Right ventricle myocardium superior (tissue), 1 donor: ENCODE measurements at regions not wholly inside any gene's neighbourhood (a gene's known extent, or its start where the extent isn't known, plus 50 kb on each side); places are given as distances from the start of the nearest gene placed in this dataset.

Experiments
- ATAC-seq: fragments of 200-7000 bp; cut with Tn5 transposase; one replicate; pipeline ENCODE4 v1.9.1; 2020; ENCODE audit warnings: mild to moderate bottlenecking; ENCODE audit not compliant: poor library complexity
- DNase-seq: peaks from one replicate; pipeline ENCODE4 v3.0.0-alpha.2; 2020
- intact Hi-C: fragments of 100-400 bp; cut with DNase I; formaldehyde crosslinking; loops from one replicate; pipeline ENCODE4 v1.11.2; 2022
- donor health status: DM: no; HTN: yes; CAD: no; lungs with severe emphysema.

GRCh38 chr2:120785228-120785966, 49.7 kb downstream of the GLI2 start:
- ATAC-seq = no peak
- no peak for DNase-seq
- intact Hi-C loops = no loop called here

GRCh38 chr2:120786038-120786960, 50.6 kb downstream of the GLI2 start:
- ATAC-seq (no peak), DNase-seq (no peak)

GRCh38 chr2:120787111-120787821, 51.6 kb downstream of the GLI2 start:
- intact Hi-C loops = no loop called here
- DNase-seq = no peak
- ATAC-seq = no peak

More at GRCh38 chr2:120786038-120786960, 50.6 kb downstream of the GLI2 start:
- intact Hi-C loops = no loop called here

- intact Hi-C loops = no loop called here
- ATAC-seq = no peak
- no peak for DNase-seq
Observed at GRCh38 chr2:120787822-120788700, 52.4 kb downstream of the GLI2 start.

GRCh38 chr2:120791243-120791961, 55.7 kb downstream of the GLI2 start:
- no peak for DNase-seq
- no peak for ATAC-seq
- intact Hi-C loops = no loop called here

GRCh38 chr2:120791962-120792297, 56.3 kb downstream of the GLI2 start:
- no peak for DNase-seq
- ATAC-seq = no peak
- intact Hi-C loops = no loop called here

GRCh38 chr2:120793682-120794403, 58.2 kb downstream of the GLI2 start:
- intact Hi-C loops = no loop called here
- no peak for DNase-seq
- peak; percentile 34 for ATAC-seq

GRCh38 chr2:120794716-120795115, 59.0 kb downstream of the GLI2 start:
- no peak for ATAC-seq
- intact Hi-C loops = no loop called here
- no peak for DNase-seq

- intact Hi-C loops = no loop called here
- ATAC-seq (no peak), DNase-seq (no peak)
Observed at GRCh38 chr2:120796094-120796493, 60.4 kb downstream of the GLI2 start.

GRCh38 chr2:120797421-120798221, 62.0 kb downstream of the GLI2 start:
- DNase-seq = no peak
- no peak for ATAC-seq
- intact Hi-C loops = no loop called here

GRCh38 chr2:120798567-120799247, 63.0 kb downstream of the GLI2 start:
- DNase-seq (no peak), ATAC-seq (no peak)
- intact Hi-C loops = no loop called here

- DNase-seq (no peak), ATAC-seq (no peak)
- intact Hi-C loops = no loop called here
Observed at GRCh38 chr2:120802158-120802557, 66.5 kb downstream of the GLI2 start.

GRCh38 chr2:120802867-120803484, 67.3 kb downstream of the GLI2 start:
- intact Hi-C loops = no loop called here
- DNase-seq = no peak
- no peak for ATAC-seq

- intact Hi-C loops = no loop called here
- ATAC-seq (no peak), DNase-seq (no peak)
Observed at GRCh38 chr2:120803764-120804335, 68.2 kb downstream of the GLI2 start.

- intact Hi-C loops = no loop called here
- DNase-seq = no peak
- no peak for ATAC-seq
Observed at GRCh38 chr2:120804459-120804858, 68.8 kb downstream of the GLI2 start.
